ENCODE measurements at regions not wholly inside any gene's neighbourhood (a gene's known extent, or its start where the extent isn't known, plus 50 kb on each side); places are given as distances from the start of the nearest gene placed in this dataset.

GRCh38 chr12:92503971-92504593 lies 198.7 kb upstream of the PLEKHG7 start:
- H3K4me3 ChIP-seq (ENCODE audit: insufficient read depth, low read depth, low read length): no peak overlapping the region
- H3K27me3 ChIP-seq (ENCODE audit: control insufficient read depth, insufficient read depth, low read length): no peaks in the 10 kb centered on the region
- no peaks in the 10 kb centered on the region for H3K36me3 ChIP-seq (replicated peaks; ENCODE audit: control insufficient read depth, insufficient read depth, low read length)
- no peak for DNase-seq

GRCh38 chr12:92503029-92503931 lies 199.5 kb upstream of the PLEKHG7 start:
- H3K27me3 ChIP-seq (ENCODE audit: control insufficient read depth, insufficient read depth, low read length): no peaks in the 10 kb centered on the region
- H3K4me3 ChIP-seq (ENCODE audit: insufficient read depth, low read depth, low read length): no peak overlapping the region
- no peak for DNase-seq
- H3K36me3 ChIP-seq (replicated peaks; ENCODE audit: control insufficient read depth, insufficient read depth, low read length): no peaks in the 10 kb centered on the region

GRCh38 chr12:92502417-92503028 lies 200.3 kb upstream of the PLEKHG7 start:
- no peak for DNase-seq
- Histone ChIP-seq H3K27me3 (ENCODE audit: control insufficient read depth, insufficient read depth, low read length) (no peaks in the 10 kb centered on the region), H3K36me3 (replicated peaks; ENCODE audit: control insufficient read depth, insufficient read depth, low read length) (no peaks in the 10 kb centered on the region), H3K4me3 (ENCODE audit: insufficient read depth, low read depth, low read length) (no peak overlapping the region)

GRCh38 chr12:92496790-92497189 lies 206.0 kb upstream of the PLEKHG7 start:
- no peak for DNase-seq
- no peak overlapping the region for H3K4me3 ChIP-seq (ENCODE audit: insufficient read depth, low read depth, low read length)

GRCh38 chr12:92495108-92495507 lies 207.7 kb upstream of the PLEKHG7 start:
- Histone ChIP-seq H3K27me3 (ENCODE audit: control insufficient read depth, insufficient read depth, low read length) (no peaks in the 10 kb centered on the region), H3K4me3 (ENCODE audit: insufficient read depth, low read depth, low read length) (no peak overlapping the region), H3K36me3 (replicated peaks; ENCODE audit: control insufficient read depth, insufficient read depth, low read length) (no peaks in the 10 kb centered on the region)
- DNase-seq: no peak

More at GRCh38 chr12:92496790-92497189, 206.0 kb upstream of the PLEKHG7 start:
- Histone ChIP-seq H3K36me3 (replicated peaks; ENCODE audit: control insufficient read depth, insufficient read depth, low read length) (no peaks in the 10 kb centered on the region), H3K27me3 (ENCODE audit: control insufficient read depth, insufficient read depth, low read length) (no peaks in the 10 kb centered on the region)

GRCh38 chr12:92493816-92494215 lies 209.0 kb upstream of the PLEKHG7 start:
- DNase-seq: no peak
- H3K27me3 ChIP-seq (ENCODE audit: control insufficient read depth, insufficient read depth, low read length): no peaks in the 10 kb centered on the region
- no peak overlapping the region for H3K4me3 ChIP-seq (ENCODE audit: insufficient read depth, low read depth, low read length)
- no peaks in the 10 kb centered on the region for H3K36me3 ChIP-seq (replicated peaks; ENCODE audit: control insufficient read depth, insufficient read depth, low read length)

GRCh38 chr12:92492995-92493394 lies 209.8 kb upstream of the PLEKHG7 start:
- DNase-seq: no peak
- H3K36me3 ChIP-seq (replicated peaks; ENCODE audit: control insufficient read depth, insufficient read depth, low read length): no peaks in the 10 kb centered on the region
- H3K27me3 ChIP-seq (ENCODE audit: control insufficient read depth, insufficient read depth, low read length): no peaks in the 10 kb centered on the region
- no peak overlapping the region for H3K4me3 ChIP-seq (ENCODE audit: insufficient read depth, low read depth, low read length)

GRCh38 chr12:92492291-92492690 lies 210.5 kb upstream of the PLEKHG7 start:
- Histone ChIP-seq H3K27me3 (ENCODE audit: control insufficient read depth, insufficient read depth, low read length) (no peaks in the 10 kb centered on the region), H3K4me3 (ENCODE audit: insufficient read depth, low read depth, low read length) (no peak overlapping the region), H3K36me3 (replicated peaks; ENCODE audit: control insufficient read depth, insufficient read depth, low read length) (no peaks in the 10 kb centered on the region)
- DNase-seq: no peak

GRCh38 chr12:92489781-92490180 lies 213.0 kb upstream of the PLEKHG7 start:
- H3K27me3 ChIP-seq (ENCODE audit: control insufficient read depth, insufficient read depth, low read length): no peaks in the 10 kb centered on the region
- H3K36me3 ChIP-seq (replicated peaks; ENCODE audit: control insufficient read depth, insufficient read depth, low read length): no peaks in the 10 kb centered on the region
- no peak overlapping the region for H3K4me3 ChIP-seq (ENCODE audit: insufficient read depth, low read depth, low read length)
- DNase-seq: no peak

- DNase-seq: no peak
These were observed 214.1 kb upstream of the PLEKHG7 start for GRCh38 chr12:92488735-92489134.

GRCh38 chr12:92487138-92487485 lies 215.7 kb upstream of the PLEKHG7 start:
- Histone ChIP-seq H3K36me3 (replicated peaks; ENCODE audit: control insufficient read depth, insufficient read depth, low read length) (no peaks in the 10 kb centered on the region), H3K27me3 (ENCODE audit: control insufficient read depth, insufficient read depth, low read length) (no peaks in the 10 kb centered on the region), H3K4me3 (ENCODE audit: insufficient read depth, low read depth, low read length) (no peak overlapping the region)
- no peak for DNase-seq

More at GRCh38 chr12:92488735-92489134, 214.1 kb upstream of the PLEKHG7 start:
- Histone ChIP-seq H3K4me3 (ENCODE audit: insufficient read depth, low read depth, low read length) (no peak overlapping the region), H3K27me3 (ENCODE audit: control insufficient read depth, insufficient read depth, low read length) (no peaks in the 10 kb centered on the region), H3K36me3 (replicated peaks; ENCODE audit: control insufficient read depth, insufficient read depth, low read length) (no peaks in the 10 kb centered on the region)

GRCh38 chr12:92486443-92487137 lies 216.2 kb upstream of the PLEKHG7 start:
- H3K36me3 ChIP-seq (replicated peaks; ENCODE audit: control insufficient read depth, insufficient read depth, low read length): no peaks in the 10 kb centered on the region
- no peak for DNase-seq
- H3K4me3 ChIP-seq (ENCODE audit: insufficient read depth, low read depth, low read length): no peak overlapping the region
- no peaks in the 10 kb centered on the region for H3K27me3 ChIP-seq (ENCODE audit: control insufficient read depth, insufficient read depth, low read length)

- no peak for DNase-seq
- Histone ChIP-seq H3K4me3 (ENCODE audit: insufficient read depth, low read depth, low read length) (no peak overlapping the region), H3K27me3 (ENCODE audit: control insufficient read depth, insufficient read depth, low read length) (no peaks in the 10 kb centered on the region), H3K36me3 (replicated peaks; ENCODE audit: control insufficient read depth, insufficient read depth, low read length) (no peaks in the 10 kb centered on the region)
These were observed 217.1 kb upstream of the PLEKHG7 start for GRCh38 chr12:92485351-92486348.

GRCh38 chr12:92482599-92482998 lies 220.2 kb upstream of the PLEKHG7 start:
- Histone ChIP-seq H3K4me3 (ENCODE audit: insufficient read depth, low read depth, low read length) (no peak overlapping the region), H3K36me3 (replicated peaks; ENCODE audit: control insufficient read depth, insufficient read depth, low read length) (no peaks in the 10 kb centered on the region), H3K27me3 (ENCODE audit: control insufficient read depth, insufficient read depth, low read length) (no peaks in the 10 kb centered on the region)
- DNase-seq: no peak

Data from H7 (cell line).